ENCODE measurements at regions not wholly inside any gene's neighbourhood (a gene's known extent, or its start where the extent isn't known, plus 50 kb on each side); places are given as distances from the start of the nearest gene placed in this dataset.

DNA sequence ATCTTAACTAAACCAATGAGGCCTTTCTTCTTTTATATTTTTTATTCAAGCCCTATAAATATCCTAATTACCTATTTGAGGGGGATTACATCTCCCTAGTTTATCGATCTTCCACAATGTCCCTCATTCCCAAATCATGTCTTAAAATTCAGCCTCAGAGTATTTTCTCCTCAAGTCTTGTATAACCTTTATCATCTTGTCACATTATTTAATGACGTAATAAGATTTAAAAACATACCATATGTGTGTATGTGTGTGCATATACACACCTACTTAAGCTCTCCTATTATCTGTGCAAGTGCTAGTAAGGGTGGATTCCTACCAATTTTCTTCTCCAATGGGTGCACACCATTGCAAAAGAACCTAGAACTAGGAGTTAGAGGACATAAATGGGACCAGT, 421.1 kb downstream of the FIGN start:
- H3K27me3 ChIP-seq (ENCODE audit: control insufficient read depth, insufficient read depth, low read length) = no peaks in the 10 kb centered on the region
- H3K4me3 ChIP-seq (ENCODE audit: insufficient read depth, low read depth, low read length) = no peak overlapping the region
- no peak for DNase-seq
- no peaks in the 10 kb centered on the region for H3K36me3 ChIP-seq (replicated peaks; ENCODE audit: control insufficient read depth, insufficient read depth, low read length)

- H3K27me3 ChIP-seq (ENCODE audit: control insufficient read depth, insufficient read depth, low read length) = no peaks in the 10 kb centered on the region
- H3K36me3 ChIP-seq (replicated peaks; ENCODE audit: control insufficient read depth, insufficient read depth, low read length) = no peaks in the 10 kb centered on the region
- H3K4me3 ChIP-seq (ENCODE audit: insufficient read depth, low read depth, low read length) = no peak overlapping the region
- DNase-seq = no peak
These were observed 423.1 kb downstream of the FIGN start for GRCh38 chr2:163312713-163313112.

DNA sequence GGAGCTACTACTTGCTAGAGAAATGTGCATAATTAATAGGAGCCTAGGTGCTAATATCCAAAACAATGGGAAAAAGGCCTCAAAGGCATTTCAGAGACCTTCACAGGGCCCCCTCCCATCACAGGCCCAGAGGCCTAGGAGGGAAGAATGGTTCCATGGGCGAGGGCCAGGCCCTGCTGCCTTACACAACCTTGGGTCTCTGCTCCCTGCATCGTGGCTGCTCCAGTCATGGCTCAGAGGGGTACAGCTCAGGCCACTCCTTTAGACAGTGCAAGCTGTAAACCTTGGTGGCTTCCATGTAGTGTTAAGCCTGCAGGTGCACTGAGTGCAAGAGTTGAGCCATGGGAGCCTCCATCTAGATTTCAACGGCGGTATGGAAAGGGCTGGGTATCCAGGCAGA, 429.2 kb downstream of the FIGN start:
- DNase-seq = no peak
- no peaks in the 10 kb centered on the region for H3K36me3 ChIP-seq (replicated peaks; ENCODE audit: control insufficient read depth, insufficient read depth, low read length)
- no peak overlapping the region for H3K4me3 ChIP-seq (ENCODE audit: insufficient read depth, low read depth, low read length)
- H3K27me3 ChIP-seq (ENCODE audit: control insufficient read depth, insufficient read depth, low read length) = no peaks in the 10 kb centered on the region

DNA sequence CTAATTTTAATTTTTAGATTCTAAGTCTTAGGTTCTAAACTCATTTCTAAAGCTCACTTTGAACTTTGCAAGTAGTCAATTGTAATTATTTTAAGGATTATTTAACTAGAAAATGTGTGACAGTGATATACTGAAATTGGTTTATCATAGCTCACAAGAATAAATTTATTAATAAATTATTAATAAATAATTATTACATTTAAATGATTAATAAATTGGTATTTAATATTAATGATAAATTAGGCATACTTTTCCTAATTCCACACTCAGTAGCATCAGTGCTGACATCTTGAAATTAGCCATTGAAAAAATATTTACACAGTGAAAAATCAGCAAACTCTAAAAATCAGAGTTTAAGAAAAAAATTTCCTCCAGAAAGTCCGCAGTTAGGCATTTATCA, 433.7 kb downstream of the FIGN start:
- no peaks in the 10 kb centered on the region for H3K27me3 ChIP-seq (ENCODE audit: control insufficient read depth, insufficient read depth, low read length)
- no peak overlapping the region for H3K4me3 ChIP-seq (ENCODE audit: insufficient read depth, low read depth, low read length)
- no peak for DNase-seq
- no peaks in the 10 kb centered on the region for H3K36me3 ChIP-seq (replicated peaks; ENCODE audit: control insufficient read depth, insufficient read depth, low read length)

DNA sequence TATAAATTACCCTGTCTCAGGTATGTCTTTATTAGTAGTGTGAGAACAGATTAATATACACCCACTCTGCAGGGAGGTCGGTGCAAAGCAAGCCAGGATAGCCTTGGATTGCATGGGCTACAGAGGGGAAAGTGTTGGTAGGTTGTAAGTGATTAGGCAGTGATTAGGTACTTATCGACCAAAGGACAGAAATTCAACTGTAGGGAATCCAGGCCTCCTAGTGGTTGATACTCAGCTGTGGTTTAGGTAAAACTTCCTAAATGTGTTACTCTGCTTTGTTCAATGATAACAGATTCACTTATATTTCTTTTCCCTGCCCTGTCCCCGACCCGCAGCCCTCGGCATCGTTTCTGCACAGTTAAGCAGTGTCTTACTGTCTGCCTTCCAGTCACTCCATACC, 444.0 kb downstream of the FIGN start:
- no peak for DNase-seq

DNA sequence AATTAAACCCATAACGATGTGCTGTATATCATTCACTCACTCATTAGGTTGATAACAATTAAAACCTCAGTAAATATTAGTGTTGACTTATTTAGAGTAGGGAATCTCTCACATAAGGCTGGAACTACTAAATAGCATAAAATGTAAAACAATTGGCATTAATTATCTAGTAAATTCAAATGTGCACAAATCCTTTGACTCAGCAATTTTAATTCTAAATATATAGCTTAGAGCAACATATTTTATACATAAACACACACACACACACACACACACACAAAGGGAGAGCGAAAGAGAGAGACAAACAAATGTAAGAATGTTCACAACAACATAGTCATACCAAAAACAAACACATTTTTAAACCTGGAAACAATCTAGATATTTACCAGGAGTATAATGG, 443.1 kb upstream of the KCNH7 start:
- no peaks in the 10 kb centered on the region for H3K27me3 ChIP-seq (ENCODE audit: control insufficient read depth, insufficient read depth, low read length)
- DNase-seq = no peak
- no peaks in the 10 kb centered on the region for H3K36me3 ChIP-seq (replicated peaks; ENCODE audit: control insufficient read depth, insufficient read depth, low read length)
- no peak overlapping the region for H3K4me3 ChIP-seq (ENCODE audit: insufficient read depth, low read depth, low read length)

More for the DNA sequence above, 444.0 kb downstream of the FIGN start:
- no peak overlapping the region for H3K4me3 ChIP-seq (ENCODE audit: insufficient read depth, low read depth, low read length)
- no peaks in the 10 kb centered on the region for H3K27me3 ChIP-seq (ENCODE audit: control insufficient read depth, insufficient read depth, low read length)
- H3K36me3 ChIP-seq (replicated peaks; ENCODE audit: control insufficient read depth, insufficient read depth, low read length) = no peaks in the 10 kb centered on the region

DNA sequence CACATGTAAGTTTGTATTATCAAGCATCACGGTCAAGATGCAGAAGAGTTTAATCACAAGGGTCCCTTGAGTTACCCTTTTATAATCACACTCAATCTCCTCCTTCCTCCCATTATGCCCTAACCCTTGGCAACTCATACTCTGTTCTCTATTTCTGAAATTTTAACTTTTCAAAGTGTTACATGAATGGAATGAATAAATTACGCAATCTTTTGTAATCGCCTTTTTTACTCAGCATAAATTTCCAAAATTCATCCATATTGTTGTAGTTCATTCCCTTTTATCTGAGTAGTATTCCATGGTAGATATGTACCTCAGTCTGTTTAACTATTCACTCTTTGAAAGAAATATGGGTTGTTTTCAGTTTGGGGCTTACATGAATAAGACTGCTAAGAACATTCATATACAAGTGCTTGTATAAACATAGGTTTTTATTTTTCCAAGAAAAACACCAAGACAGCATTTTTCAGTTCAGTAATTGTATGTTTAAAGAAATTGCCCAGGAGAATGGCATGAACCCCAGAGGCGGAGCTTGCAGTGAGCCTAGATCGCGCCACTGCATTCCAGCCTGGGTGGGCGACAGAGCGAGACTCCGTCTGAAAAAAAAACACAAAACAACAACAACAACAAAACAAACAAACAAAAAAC, 430.9 kb upstream of the KCNH7 start:
- H3K27me3 ChIP-seq (ENCODE audit: control insufficient read depth, insufficient read depth, low read length) = no peaks in the 10 kb centered on the region
- no peaks in the 10 kb centered on the region for H3K36me3 ChIP-seq (replicated peaks; ENCODE audit: control insufficient read depth, insufficient read depth, low read length)
- no peak overlapping the region for H3K4me3 ChIP-seq (ENCODE audit: insufficient read depth, low read depth, low read length)
- no peak for DNase-seq

GRCh38 chr2:163266772-163267171, 428.2 kb upstream of the KCNH7 start:
- DNase-seq = no peak
- Histone ChIP-seq H3K36me3 (replicated peaks; ENCODE audit: control insufficient read depth, insufficient read depth, low read length) (no peaks in the 10 kb centered on the region), H3K4me3 (ENCODE audit: insufficient read depth, low read depth, low read length) (no peak overlapping the region), H3K27me3 (ENCODE audit: control insufficient read depth, insufficient read depth, low read length) (no peaks in the 10 kb centered on the region)

- H3K4me3 ChIP-seq (ENCODE audit: insufficient read depth, low read depth, low read length) = no peak overlapping the region
- H3K36me3 ChIP-seq (replicated peaks; ENCODE audit: control insufficient read depth, insufficient read depth, low read length) = no peaks in the 10 kb centered on the region
- H3K27me3 ChIP-seq (ENCODE audit: control insufficient read depth, insufficient read depth, low read length) = no peaks in the 10 kb centered on the region
- DNase-seq = no peak
These were observed 427.0 kb upstream of the KCNH7 start for GRCh38 chr2:163265562-163265961.

DNA sequence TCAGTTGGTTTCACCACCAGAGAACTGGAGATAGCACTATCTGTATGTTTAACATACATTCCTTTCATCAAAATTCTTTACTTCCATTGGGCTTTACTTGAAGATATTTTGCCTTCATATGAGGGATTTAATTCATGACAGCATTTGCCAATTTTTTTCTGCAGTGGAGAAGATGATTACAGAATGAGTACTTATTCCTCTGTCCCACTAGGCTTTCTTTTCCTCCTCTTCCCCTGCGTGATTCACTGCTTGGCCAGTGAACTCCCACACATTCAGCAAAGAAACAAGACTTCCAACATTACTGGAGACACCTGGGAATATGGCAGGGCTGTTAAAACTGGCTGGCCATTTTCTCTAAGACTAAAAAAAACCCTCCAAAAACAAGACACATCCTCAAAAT, 425.8 kb upstream of the KCNH7 start:
- DNase-seq = no peak
- H3K27me3 ChIP-seq (ENCODE audit: control insufficient read depth, insufficient read depth, low read length) = no peaks in the 10 kb centered on the region
- no peak overlapping the region for H3K4me3 ChIP-seq (ENCODE audit: insufficient read depth, low read depth, low read length)
- no peaks in the 10 kb centered on the region for H3K36me3 ChIP-seq (replicated peaks; ENCODE audit: control insufficient read depth, insufficient read depth, low read length)

DNA sequence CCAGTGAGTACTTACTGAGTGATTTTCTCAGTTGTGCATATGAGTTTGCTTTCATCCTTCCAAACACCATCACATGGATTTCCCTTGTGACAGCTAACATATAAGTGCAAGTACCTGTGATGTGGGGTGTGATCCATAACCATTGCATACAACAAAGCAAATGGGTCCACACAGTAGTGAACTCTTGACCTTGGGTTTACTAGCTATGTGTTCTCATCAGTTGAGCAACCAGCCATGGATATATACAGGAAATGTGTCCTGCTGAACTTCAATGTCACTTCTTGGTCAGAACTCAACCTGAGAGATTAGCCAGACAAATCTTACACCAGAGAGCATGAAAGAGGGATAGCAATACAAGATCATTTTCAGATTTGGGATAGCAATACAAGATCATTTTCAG, 420.9 kb upstream of the KCNH7 start:
- Histone ChIP-seq H3K27me3 (ENCODE audit: control insufficient read depth, insufficient read depth, low read length) (no peaks in the 10 kb centered on the region), H3K36me3 (replicated peaks; ENCODE audit: control insufficient read depth, insufficient read depth, low read length) (no peaks in the 10 kb centered on the region), H3K4me3 (ENCODE audit: insufficient read depth, low read depth, low read length) (no peak overlapping the region)
- DNase-seq = no peak

GRCh38 chr2:163255086-163255485, 416.5 kb upstream of the KCNH7 start:
- Histone ChIP-seq H3K4me3 (ENCODE audit: insufficient read depth, low read depth, low read length) (no peak overlapping the region), H3K36me3 (replicated peaks; ENCODE audit: control insufficient read depth, insufficient read depth, low read length) (no peaks in the 10 kb centered on the region), H3K27me3 (ENCODE audit: control insufficient read depth, insufficient read depth, low read length) (no peaks in the 10 kb centered on the region)
- no peak for DNase-seq

DNA sequence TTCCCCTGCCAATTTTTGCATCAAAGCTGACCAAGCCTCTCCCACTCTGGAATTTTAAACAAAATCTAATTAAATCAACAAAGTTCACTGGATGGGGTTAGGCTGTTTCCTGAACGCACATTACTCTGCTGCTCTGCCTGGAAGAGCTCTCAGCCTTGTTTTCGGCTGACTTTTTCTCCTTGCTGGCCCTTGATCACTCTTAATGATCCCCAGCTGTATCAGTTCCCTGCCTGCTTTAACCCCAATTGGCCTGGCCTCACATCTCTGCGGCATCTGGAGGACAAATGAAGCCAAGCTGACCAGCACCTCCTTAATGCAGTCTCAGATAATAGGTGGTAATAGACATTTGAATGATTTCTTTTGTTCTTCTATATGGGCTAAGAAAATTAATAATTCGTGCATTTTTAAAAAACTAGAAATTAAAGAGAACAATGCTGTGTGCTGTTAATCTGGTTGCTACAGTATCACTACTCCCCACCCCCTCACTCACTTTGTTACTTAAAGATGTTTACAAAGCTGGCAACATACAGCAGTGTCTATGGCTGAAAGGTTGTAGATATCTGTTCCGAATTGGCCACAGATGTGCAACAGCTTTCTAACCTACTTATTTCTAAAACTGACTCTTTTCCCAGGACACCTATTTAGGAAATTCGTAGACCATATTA, 415.2 kb upstream of the KCNH7 start:
- H3K4me3 ChIP-seq (ENCODE audit: insufficient read depth, low read depth, low read length) = no peak overlapping the region
- H3K36me3 ChIP-seq (replicated peaks; ENCODE audit: control insufficient read depth, insufficient read depth, low read length) = no peaks in the 10 kb centered on the region
- no peaks in the 10 kb centered on the region for H3K27me3 ChIP-seq (ENCODE audit: control insufficient read depth, insufficient read depth, low read length)
- DNase-seq = no peak

- Histone ChIP-seq H3K4me3 (ENCODE audit: insufficient read depth, low read depth, low read length) (no peak overlapping the region), H3K36me3 (replicated peaks; ENCODE audit: control insufficient read depth, insufficient read depth, low read length) (no peaks in the 10 kb centered on the region), H3K27me3 (ENCODE audit: control insufficient read depth, insufficient read depth, low read length) (no peaks in the 10 kb centered on the region)
- DNase-seq = no peak
These were observed 413.6 kb upstream of the KCNH7 start for GRCh38 chr2:163252199-163252598.

- no peak overlapping the region for H3K4me3 ChIP-seq (ENCODE audit: insufficient read depth, low read depth, low read length)
- H3K36me3 ChIP-seq (replicated peaks; ENCODE audit: control insufficient read depth, insufficient read depth, low read length) = no peaks in the 10 kb centered on the region
- DNase-seq = no peak
- H3K27me3 ChIP-seq (ENCODE audit: control insufficient read depth, insufficient read depth, low read length) = no peaks in the 10 kb centered on the region
These were observed 410.0 kb upstream of the KCNH7 start for GRCh38 chr2:163248376-163249253.
